Mucosa of gallbladder (tissue), 1 donor: ENCODE measurements at regions not wholly inside any gene's neighbourhood (a gene's known extent, or its start where the extent isn't known, plus 50 kb on each side); places are given as distances from the start of the nearest gene placed in this dataset.

ENCODE experiments used
- DNase-seq: peaks from one replicate; pipeline ENCODE4 v3.0.0-alpha.2; 2020; ENCODE audit warnings: low spot score
- donor health status: DM: no; HTN: no; CAD: no.

DNA sequence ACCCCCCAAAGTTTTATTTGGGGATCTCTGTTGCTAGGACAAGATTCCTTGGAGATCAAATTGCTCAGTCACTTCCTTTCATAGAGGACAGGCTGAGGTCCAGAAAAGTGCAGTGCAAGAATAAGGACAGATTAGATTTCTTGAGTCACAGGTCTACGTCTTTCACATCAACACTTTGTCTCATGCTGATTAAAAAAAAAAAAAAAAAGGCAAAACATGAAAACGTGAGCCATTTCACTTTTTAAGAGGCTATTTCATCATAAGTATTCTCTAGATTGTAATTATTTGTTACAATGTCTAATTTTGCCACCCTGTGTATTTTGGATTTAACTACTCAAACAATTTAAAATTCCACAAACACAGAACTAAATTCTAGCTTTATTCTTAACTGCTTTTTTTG, 647.0 kb downstream of the TRAM1L1 start:
- no peak for DNase-seq

DNA sequence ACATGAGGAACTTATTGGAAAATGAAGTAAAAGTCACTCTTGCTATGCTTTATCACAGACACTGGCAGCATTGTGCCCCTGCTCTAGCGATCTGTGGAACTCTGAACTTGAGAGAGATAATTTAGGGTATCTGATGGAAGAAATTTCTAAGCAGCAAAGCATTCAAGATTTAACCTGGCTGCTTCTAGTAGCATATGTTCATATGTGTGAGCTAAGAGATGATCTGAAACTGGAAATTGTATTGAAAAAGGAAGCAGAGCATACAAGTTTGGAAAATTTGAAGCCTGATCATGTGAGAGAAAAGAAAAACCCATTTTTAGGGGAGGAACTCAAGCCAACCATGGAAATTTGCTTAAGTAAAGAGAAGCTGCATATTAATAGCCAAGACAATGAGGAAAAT, 657.7 kb downstream of the TRAM1L1 start:
- no peak for DNase-seq

DNA sequence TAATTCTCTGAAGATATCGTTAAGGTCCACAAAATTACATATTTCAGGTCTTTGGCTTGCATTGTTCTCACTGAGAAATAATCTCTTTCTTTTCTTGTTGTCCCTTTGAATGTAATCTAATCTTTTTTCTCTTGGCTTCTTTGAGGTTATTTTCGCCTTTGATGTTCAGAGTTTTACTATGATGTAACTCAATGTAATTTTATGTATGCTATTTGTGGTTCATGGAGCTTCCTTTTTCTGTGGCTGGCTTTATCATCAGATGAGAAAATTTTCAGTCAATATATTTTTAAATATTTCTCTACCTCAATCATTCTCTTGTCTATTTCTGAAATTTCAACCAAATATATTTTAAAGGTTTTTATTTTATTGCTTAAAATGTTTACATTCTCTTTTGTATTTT, 672.2 kb downstream of the TRAM1L1 start:
- no peak for DNase-seq

DNA sequence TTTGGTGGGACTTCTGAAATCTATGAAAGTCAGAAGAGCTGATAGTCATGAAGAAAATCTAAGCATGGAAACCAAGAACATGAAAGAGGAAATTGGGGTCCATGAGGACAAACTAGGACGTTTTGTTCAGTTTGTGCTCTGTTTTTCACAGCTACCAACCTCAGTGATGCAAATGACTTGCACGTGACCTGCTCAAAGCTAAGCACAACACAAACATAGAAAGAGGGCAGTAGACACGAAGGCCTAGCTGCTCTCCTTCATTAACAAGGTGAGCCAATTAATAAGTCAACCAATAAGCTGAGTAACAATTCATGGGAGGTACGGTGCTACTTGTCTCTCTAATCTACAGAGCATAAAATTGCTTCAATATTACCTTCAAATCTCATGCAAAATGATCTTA, 684.1 kb downstream of the TRAM1L1 start:
- DNase-seq, result no peak

DNA sequence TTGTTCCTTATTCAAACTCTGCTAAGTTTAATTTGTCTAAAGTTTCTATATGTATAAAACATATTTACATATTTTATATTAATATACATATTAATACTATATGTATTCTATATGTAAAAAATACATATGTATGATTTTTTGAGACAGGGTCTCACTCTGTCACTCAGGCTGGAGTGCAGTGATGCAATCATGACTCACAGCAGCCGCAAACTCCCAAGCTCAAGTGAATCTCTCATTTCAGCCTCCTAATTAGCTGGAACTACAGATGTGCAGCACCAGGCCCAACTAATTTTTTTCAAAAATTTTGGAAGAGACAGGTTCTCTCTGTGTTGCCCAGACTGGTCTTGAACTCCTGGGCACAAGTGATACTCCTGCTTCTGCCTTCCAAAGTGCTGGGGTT, 684.9 kb downstream of the TRAM1L1 start:
- DNase-seq, result no peak

DNA sequence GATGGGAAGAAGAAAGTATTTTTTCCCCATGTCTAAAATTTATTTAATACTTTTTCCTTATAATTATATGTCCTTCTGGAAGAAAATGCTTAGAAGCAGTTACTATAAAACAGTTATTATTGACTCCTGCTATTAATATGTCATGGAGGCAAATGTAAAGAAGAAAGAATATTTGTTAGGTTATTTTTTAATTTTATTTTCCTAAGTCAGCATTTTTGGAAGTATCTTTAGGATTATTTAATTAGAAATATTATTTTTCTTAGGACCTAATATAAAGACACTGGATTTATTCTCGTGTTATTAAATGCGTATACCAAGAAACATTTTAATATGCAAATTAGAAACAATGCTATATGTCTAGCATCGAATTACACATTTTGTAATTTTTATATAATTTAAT, 687.7 kb downstream of the TRAM1L1 start:
- no peak for DNase-seq

DNA sequence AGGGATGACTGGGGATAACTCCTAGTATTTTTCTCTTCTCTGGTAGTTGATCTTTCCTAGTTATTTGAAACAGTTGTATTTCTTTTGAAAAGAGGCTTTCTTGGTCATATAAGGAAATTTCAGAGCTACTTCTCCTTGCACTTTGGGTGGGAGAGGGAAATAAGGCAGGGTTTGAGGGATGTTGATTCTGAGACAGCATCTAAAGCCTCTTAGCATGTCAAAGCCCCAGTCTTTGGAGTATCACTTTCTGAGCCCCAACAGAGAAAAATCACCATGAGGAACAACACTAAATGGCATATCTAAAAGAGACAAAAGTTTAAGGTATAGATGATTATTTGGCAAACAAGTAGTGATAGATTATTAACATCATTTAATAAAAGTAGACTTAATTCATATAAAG, 688.1 kb downstream of the TRAM1L1 start:
- no peak for DNase-seq

DNA sequence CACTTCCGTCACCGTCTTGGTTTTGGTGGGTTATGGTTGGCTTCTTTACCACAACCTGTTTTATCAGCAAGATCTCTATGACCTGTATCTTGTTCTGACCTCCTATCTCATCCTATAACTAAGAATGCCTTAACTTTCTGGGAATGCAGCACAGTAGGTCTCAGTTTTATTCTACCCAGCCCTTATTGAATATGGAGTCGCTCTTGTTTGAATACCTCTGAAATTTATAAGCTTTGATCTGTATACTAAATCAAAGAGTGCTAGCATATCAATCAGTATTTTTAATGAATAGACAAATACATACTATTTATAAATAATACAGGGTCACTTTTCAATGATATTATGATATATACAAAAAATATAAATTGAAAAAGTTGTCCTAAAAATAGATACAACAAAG, 690.0 kb downstream of the TRAM1L1 start:
- no peak for DNase-seq

DNA sequence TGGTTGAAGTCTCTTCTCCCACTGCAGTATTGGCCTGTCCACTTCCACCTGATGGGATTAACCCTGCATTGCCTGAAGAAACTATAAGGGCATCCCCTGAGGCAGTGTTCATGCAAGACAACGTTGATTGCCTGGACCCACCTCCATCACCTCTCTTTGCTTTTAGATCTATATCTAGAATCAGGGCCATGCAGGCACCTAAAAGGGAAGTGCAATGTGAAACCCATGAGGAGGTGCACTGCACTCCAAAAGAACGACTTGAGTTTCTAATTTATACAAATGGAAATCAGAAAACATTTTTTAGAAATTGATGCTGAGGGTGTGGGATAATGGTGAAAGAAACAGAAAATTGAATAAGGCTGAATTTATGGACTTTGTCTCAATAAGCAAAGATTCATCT, 694.4 kb downstream of the TRAM1L1 start:
- no peak for DNase-seq

DNA sequence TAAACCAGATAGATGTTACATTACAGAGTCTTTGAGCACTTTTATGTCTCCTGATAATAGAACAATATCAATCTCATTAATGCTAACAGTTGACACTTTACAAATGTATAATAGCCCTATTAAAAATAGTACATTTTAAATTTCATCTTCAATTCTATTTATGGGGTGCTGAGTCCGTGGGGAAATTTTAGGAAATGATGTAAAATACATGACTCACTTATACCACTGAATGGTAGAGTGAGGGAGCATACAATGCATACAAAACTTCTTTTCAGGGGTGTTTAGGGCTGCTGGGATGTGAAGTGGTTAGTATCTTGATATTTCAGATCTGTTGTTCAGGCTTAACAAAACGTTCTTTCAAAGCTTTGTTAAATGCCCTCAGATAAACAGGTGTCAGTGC, 696.2 kb downstream of the TRAM1L1 start:
- DNase-seq, result no peak

DNA sequence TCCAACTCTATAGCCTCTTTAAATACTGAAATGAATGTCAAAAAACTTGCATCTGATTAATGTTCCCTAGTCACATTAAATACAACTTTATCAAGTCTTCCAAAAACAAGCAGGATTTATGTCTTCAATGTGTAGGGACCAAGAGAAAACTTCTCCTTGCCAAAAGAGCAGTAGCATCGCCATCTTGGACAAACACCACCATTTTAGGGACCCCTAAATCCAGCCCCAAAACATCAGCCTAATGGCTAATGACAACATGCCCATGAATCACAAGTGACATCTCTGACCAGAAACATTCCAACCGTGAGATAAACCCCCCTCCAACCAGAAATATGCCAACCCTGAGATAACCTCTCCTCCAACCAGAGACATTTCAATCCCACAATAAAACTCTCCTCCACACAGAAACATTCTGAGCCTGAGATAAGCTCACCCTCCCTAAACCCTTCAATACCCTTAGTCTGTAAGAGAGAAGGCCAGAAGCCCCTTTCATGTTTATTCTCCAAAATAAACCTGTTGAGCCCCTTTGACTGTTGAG, 697.4 kb downstream of the TRAM1L1 start:
- no peak for DNase-seq

DNA sequence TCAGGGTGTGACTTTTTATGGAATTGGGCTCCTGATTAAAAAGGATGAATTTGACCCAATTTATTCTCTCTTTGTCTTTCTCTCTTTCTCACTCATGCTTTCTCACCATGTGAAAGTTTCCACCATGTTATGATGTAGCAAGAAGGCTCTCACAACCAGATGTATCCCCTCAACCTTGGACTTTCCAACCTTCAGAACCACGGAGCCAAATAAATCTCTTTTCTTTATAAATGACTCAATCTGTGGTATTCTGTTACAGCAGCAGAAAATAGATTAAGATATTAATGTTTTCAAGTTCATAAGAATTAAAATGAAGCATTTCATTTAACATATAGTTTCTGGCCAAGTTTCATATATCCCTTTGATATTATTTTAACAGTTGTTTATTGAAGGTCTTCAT, 698.5 kb downstream of the TRAM1L1 start:
- no peak for DNase-seq

DNA sequence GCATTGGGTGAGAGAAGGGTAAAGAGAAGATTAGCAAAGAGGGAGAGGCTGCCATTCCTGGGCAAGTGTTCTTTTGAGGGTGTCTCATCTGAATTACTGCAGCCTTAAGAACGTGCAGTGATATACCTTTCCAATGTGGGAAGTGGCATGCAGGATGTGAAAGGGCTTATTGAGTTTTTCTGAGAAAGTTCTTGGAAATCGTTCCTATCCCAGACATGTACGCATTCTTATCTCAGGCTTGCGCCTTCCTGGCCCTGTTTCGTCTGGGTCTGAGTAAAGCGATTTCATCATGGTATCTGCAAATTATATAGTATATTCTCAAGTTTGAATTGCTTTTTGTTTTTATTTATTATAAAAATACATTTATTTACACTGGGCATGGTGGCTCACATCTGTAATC, 699.8 kb downstream of the TRAM1L1 start:
- no peak for DNase-seq

DNA sequence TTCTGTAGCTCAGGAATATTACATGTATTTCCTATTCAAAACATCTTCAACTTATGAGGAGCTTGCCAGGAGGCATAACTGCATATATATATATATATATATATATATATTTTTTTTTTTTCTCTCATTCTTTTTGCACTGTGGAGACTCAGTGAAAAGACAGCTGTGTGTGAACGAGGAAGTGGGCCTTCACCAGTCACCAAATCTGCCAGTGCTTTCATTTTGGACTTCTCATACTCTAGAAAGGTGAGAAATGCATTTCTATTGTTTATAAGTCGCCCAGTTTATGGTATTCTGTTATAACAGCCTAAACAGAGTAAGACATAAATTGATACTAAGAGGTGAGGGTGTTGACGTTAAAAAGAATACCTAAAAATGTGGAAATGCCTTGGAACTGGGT, 710.6 kb downstream of the TRAM1L1 start:
- no peak for DNase-seq

DNA sequence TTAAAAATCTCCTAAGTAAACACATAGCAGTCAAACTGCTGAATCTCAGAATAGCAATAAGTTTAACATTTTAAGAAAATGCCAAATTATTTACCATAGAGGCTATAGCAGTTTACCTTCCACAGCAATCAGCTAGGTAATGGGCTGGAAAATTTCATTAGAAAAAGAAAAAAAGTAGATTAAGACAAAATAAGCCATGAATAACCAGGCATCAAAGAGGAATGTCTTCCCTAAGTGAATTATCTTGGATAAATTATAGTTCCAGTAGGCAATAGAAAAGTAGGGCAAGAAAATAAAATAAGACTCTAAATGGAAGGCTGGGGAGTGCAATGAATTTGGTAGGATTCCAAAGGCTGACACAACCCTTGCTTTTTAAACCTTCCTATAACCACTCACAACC, 722.8 kb downstream of the TRAM1L1 start:
- no peak for DNase-seq

DNA sequence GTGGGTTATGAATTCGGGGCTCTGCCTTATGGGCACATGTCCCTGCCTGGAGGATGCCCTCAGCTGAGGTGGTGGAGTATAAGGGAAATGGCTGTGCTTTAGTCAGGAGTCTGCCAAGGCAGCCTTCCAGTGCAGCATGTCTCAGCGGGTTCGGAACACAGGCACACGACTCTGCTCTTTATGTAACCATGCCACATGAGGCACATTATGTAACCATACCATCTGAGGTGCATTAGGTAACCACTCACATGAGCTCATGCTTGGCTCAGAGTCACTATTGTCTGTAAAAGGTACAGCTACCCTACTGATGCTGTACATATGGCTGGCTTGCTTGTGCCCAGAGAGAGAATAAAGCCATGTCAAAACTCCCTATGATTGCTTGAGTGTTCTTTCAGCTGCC, 723.6 kb downstream of the TRAM1L1 start:
- no peak for DNase-seq

DNA sequence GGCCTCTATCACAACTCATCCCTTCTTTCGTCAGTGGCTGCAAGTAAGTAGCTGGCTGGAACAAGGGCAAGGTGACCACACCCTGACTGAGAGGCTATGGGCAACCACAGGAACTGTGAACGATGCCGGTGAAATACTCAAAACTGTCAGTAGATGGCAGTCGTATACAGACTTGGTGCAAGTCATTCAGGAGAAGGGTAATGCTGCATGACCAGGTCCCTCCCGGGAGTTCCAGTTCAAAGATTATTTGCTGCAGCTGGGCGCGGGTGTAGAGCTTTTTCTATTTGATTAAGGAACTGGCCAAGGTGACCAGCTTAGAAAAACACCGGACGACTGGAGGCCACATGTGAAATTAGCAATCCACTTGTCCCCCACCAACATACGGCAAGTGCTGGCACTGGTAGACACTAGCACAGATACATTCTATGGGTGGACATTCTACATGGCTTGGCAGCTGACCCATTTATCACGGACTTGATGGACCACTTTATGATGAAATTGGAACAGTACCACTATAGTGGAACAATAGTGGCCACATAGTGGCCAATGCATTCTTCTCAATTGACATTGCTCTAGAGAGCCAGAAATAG, 726.6 kb downstream of the TRAM1L1 start:
- DNase-seq, result peak; percentile 33

DNA sequence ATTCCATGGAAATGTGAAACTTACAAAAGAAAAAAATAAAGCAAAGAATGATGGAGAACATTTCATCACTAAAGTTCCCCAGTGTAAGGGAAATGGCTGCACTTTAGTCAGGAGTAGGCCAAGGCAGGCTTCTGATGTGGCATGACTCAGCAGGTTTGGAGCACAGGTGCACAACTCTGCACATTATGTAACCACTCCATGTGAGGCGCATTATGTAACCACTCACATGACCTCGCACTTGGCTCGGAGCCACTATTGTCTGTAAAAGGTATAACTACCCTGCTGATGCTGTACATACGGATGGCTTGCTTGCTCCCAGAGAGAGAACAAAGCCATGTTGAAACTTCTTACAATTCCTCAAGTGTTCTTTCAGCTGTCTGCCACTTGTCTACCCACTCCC, 727.6 kb downstream of the TRAM1L1 start:
- no peak for DNase-seq

DNA sequence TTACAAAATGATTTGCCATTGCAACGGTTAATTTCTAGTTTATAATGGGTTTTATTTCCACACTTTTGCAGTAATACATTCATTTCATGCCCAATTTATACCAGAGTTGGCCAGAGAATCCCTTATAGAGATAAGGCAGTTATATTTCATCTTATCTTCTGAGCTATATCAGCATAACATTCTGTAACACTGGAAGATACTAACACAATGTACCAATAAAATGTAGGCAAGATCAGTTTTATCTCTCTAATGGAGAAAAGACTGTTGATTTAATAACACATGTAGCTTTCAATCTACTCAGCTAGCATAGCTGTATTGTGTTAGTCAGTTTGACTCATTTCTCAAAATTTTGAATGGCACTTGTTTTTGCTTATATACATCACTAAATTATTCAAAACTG, 738.6 kb downstream of the TRAM1L1 start:
- DNase-seq, result no peak

DNA sequence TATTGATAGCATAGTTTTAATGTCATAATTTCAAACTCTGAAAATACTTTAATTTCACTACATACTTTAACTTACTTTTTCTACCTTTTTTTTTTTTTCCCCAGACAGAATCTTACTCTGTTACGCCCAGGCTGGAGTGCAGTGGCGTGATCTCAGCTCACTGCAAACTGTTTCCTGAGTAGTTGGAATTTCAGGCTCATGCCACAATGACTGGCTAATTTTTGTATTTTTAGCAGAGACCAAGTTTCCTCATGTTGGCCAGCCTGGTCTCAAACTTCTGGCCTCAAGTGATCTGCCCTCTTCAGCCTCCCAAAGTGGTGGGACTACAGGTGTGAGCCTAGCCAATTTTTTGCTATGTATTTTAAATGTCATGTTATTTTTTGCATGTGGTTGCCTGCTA, 741.6 kb downstream of the TRAM1L1 start:
- no peak for DNase-seq

DNA sequence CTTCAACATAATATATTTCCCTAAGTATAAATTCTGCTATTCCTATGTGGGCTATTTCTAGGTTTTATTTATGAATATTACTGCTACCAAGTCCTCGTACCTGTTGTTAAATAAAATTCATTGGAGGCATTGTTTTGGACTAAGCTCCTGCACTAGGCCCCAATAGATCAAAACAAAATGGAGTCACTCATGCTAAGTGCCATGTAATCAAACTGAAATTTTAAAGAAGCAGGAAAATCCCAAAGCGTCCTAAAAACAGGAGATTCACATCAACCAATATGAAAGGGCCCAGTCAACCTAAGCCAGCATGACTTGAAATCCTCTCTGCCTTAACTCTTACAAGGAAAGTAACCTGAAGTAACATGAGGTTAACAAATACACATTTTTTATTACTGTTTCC, 743.2 kb downstream of the TRAM1L1 start:
- DNase-seq, result no peak

DNA sequence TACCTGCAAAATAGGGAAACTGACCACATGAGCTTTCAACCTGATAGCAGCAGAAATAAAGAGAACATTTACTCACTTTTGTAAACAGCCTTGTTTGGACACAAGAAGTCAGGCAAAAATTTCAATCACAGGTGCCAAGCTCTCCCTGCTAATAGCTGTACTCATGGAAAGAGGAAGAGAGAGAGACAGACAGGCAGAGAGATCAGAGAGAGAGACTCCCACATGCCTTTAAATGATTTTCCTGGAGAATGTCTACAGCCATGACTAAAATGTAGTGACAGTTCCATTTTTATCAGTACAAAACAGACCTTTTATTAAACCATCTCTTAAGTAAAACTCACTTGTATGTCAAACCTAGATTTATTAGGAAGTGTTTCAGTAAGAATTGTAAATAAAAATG, 752.9 kb downstream of the TRAM1L1 start:
- no peak for DNase-seq

DNA sequence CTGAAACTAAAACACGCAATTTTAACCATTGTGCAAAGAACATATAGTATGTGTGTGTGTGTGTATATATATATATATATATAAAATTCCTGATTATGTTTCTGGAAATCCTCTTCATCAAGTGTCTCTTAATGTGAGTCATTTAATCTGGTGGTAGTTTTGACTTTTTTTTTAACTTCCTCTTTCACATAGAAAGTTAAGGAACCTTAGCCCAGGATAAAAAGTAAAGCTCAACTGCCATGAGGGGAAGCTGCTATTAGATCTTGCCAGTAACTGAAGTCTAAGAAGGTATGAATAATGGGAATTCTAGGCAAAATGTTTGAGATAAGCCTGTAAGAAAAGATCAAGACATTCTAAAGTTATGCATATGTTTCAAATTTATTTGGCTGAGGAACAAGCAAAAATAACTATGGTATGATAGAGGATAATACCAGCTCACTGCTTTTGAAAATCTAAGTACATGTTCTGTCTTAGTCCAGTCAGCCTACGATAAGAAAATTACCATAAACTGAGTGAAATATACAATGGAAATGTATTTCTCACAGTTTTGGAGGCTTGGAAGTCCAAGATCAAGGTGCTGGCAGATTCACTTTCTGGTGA, 757.0 kb downstream of the TRAM1L1 start:
- DNase-seq, result no peak

DNA sequence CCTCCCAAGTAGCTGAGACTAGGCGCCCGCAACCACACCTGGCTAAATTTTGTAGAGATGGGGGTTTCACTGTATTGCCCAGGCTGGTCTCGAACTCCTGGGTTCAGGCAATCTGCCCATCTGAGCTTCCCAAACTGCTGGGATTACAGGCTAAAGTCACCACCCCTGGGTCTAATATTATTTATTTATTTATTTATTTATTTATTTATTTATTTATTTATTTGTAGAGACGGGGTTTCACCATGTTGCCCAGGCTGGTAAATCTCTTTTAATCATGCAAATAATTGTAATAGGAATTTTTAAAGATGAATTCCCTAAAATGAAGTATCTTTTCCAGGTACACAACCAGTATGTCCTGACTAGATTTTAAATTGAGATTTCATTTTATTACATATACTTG, 761.8 kb downstream of the TRAM1L1 start:
- DNase-seq, result no peak
